Ecto neural progenitor cell (in vitro differentiated cells): ENCODE measurements at regions not wholly inside any gene's neighbourhood (a gene's known extent, or its start where the extent isn't known, plus 50 kb on each side); places are given as distances from the start of the nearest gene placed in this dataset.
"Not testable (repeated sequence)": the region's sequence is repeated elsewhere in the genome, so short reads cannot be mapped to it uniquely, and the experiment has no call there.

Experiments used
- DNase-seq: peaks from one replicate; pipeline ENCODE4 v3.0.0-alpha.2; 2018; ENCODE audit warnings: low spot score

- DNase-seq, result peak; percentile 13
These were observed 564.7 kb downstream of the TSPY10 start for GRCh38 chrY:10092342-10092741.

DNA sequence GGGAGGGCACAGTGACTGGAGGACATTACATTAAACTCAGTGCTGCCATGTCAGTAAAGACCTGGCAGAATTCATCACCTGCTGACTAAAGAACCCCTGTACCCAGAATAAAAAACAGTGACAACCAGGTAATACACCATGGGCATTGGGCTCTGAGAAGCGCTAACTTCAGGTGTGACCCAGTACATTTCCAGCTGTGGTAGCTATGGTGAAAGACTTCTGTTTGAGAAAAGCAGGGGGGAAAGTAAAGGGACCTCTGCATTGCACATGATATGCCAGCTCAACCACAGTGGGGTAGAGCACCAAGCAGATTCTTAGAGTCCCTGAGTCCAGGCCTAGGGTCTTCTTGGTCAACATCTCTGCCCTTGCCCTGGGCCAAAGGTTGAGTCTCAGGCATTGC lies 578.6 kb downstream of the TSPY10 start:
- not testable (repeated sequence) for DNase-seq
